Keratinocyte (primary cell): ENCODE measurements at regions not wholly inside any gene's neighbourhood (a gene's known extent, or its start where the extent isn't known, plus 50 kb on each side); places are given as distances from the start of the nearest gene placed in this dataset.

ENCODE experiments used
- EZH2 ChIP-seq: IDR thresholded peaks from one replicate; pipeline ENCODE4 v1.6.1; 2012; ENCODE audit warnings: inconsistent platforms, mild to moderate bottlenecking, low read length, moderate library complexity
- TF ChIP-seq, protein P1 (sequence below), 3 experiments: IDR thresholded peaks in 1 of 3; conservative IDR thresholded peaks in 1 of 3; optimal IDR thresholded peaks in 1 of 3; 2 replicates in 2 of 3; 3 replicates in 1 of 3; pipeline versions ENCODE3 to v1.5.1; 2011; ENCODE audit warnings: low read length in 3 of 3, mild to moderate bottlenecking in 3 of 3, moderate library complexity in 2 of 3, control low read depth in 1 of 3, inconsistent platforms in 1 of 3; ENCODE audit not compliant: insufficient read depth in 2 of 3; ENCODE audit errors: extremely low read depth in 1 of 3

DNA sequence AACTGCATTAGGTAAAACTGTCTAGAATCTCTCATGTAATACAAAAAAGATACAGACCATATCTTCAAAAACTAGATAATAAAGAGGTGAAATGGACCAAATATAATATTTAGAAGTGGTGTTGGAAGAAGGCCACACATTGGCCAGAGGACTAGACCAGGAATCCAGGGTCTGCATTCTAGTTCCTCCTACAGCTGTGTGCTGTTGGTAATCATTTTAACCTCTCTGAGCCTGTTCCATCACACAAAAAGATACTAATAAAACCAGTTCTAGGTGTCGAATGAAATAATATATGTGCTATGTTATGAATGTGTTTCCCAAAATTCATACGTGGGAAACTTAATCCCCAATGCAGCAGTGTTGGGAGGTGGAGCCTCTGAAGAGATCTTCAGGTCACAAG is 111.6 kb upstream of the RREB1 start:
- TF ChIP-seq, protein P1, sequence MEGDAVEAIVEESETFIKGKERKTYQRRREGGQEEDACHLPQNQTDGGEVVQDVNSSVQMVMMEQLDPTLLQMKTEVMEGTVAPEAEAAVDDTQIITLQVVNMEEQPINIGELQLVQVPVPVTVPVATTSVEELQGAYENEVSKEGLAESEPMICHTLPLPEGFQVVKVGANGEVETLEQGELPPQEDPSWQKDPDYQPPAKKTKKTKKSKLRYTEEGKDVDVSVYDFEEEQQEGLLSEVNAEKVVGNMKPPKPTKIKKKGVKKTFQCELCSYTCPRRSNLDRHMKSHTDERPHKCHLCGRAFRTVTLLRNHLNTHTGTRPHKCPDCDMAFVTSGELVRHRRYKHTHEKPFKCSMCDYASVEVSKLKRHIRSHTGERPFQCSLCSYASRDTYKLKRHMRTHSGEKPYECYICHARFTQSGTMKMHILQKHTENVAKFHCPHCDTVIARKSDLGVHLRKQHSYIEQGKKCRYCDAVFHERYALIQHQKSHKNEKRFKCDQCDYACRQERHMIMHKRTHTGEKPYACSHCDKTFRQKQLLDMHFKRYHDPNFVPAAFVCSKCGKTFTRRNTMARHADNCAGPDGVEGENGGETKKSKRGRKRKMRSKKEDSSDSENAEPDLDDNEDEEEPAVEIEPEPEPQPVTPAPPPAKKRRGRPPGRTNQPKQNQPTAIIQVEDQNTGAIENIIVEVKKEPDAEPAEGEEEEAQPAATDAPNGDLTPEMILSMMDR (optimal IDR thresholded peaks at IDR 0.05 in 1 of 3, IDR thresholded peaks at IDR 0.05 in 1 of 3, conservative IDR thresholded peaks at IDR 0.05 in 1 of 3; ENCODE audit: extremely low read depth in 1 of 3, insufficient read depth in 2 of 3, low read length in 3 of 3), result no peak
- TF ChIP-seq EZH2, result no peak
